Fibroblast of lung (primary cell): ENCODE measurements at regions not wholly inside any gene's neighbourhood (a gene's known extent, or its start where the extent isn't known, plus 50 kb on each side); places are given as distances from the start of the nearest gene placed in this dataset.

Experiments used
- DNase-seq, 2 donors: peaks; one replicate each; pipeline versions ENCODE4 v3.0.0 to v3.0.0-alpha.2; 2010; ENCODE audit warnings: low read depth in 2 of 2
- H2AFZ ChIP-seq: 2 replicates; pipeline ENCODE4 v1.5.1; 2012; ENCODE audit warnings: low read length, control low read depth, inconsistent platforms
- H3K27ac ChIP-seq: 2 replicates; pipeline ENCODE4 v1.5.1; 2011; ENCODE audit warnings: low read length, control low read depth; ENCODE audit not compliant: insufficient read depth
- H3K27me3 ChIP-seq: 2 replicates; pipeline ENCODE4 v1.5.1; 2011; ENCODE audit warnings: mild to moderate bottlenecking, low read length; ENCODE audit not compliant: control insufficient read depth, insufficient read depth
- H3K36me3 ChIP-seq: 2 replicates; pipeline ENCODE4 v1.5.1; 2011; ENCODE audit warnings: low read length; ENCODE audit not compliant: control insufficient read depth, insufficient read depth
- H3K4me1 ChIP-seq: 2 replicates; pipeline ENCODE4 v1.5.1; 2011; ENCODE audit warnings: low read length; ENCODE audit not compliant: control insufficient read depth, insufficient read depth; ENCODE audit errors: extremely low read depth
- H3K4me2 ChIP-seq: 2 replicates; pipeline ENCODE4 v1.5.1; 2011; ENCODE audit warnings: low read length, control low read depth; ENCODE audit not compliant: insufficient read depth; ENCODE audit errors: extremely low read depth
- H3K4me3 ChIP-seq, 4 experiments: fragments of 200-600 bp in 1 of 4; sonication (generic) in 1 of 4; replicated peaks in 1 of 4; 2 replicates each; pipeline ENCODE4 v1.5.1; 2011 to 2016; ENCODE audit warnings: low read length in 4 of 4, low read depth in 3 of 4, mild to moderate bottlenecking in 3 of 4, control low read depth in 2 of 4, inconsistent platforms in 1 of 4, mixed read lengths in 1 of 4; ENCODE audit not compliant: insufficient read depth in 1 of 4; ENCODE audit errors: control extremely low read depth in 1 of 4
- H3K79me2 ChIP-seq: 2 replicates; pipeline ENCODE4 v1.5.1; 2012; ENCODE audit warnings: mild to moderate bottlenecking, low read length, inconsistent platforms; ENCODE audit not compliant: control insufficient read depth, insufficient read depth
- H3K9ac ChIP-seq: 2 replicates; pipeline ENCODE4 v1.5.1; 2011; ENCODE audit warnings: mild to moderate bottlenecking, low read length, control low read depth; ENCODE audit not compliant: insufficient read depth
- H3K9me3 ChIP-seq: 2 replicates; pipeline ENCODE4 v1.5.1; 2012; ENCODE audit warnings: low read depth, low read length; ENCODE audit not compliant: control insufficient read depth, insufficient read depth
- H4K20me1 ChIP-seq: 2 replicates; pipeline ENCODE4 v1.5.1; 2011; ENCODE audit warnings: low read length; ENCODE audit not compliant: control insufficient read depth, insufficient read depth; ENCODE audit errors: extremely low read depth
- EZH2 ChIP-seq: IDR thresholded peaks from 2 replicates; pipeline ENCODE4 v1.5.1; 2012; ENCODE audit warnings: low read length, control low read depth, mild to moderate bottlenecking; ENCODE audit errors: missing control alignments
- TF ChIP-seq, protein P1 (sequence below), 2 donors: IDR thresholded peaks in 1 of 2; conservative IDR thresholded peaks in 1 of 2; 1 replicate in 1 of 2; 2 replicates in 1 of 2; pipeline ENCODE4 v1.5.1; 2011 to 2012; ENCODE audit warnings: low read length in 2 of 2, control low read depth in 1 of 2, inconsistent platforms in 1 of 2, low read depth in 1 of 2, mild to moderate bottlenecking in 1 of 2

DNA sequence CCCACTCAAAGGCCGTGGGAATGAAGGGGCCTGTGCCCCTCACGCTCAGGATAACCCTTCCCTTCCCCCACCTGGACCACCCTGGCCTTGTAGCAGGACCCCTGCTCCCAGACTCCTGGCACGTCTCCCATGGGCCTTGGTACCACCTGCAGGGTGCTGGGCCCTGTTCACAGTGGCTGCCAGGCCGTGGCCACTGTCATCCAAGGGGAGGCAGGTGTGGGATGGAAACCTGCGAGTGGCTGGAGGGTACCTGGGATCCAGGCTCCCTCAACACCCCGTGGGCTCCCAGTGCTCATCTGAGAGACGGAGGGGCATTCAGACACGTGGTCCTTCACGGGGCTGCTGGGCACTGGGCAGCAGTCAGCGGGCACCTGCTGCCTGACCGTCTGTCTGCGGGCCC lies 75.6 kb upstream of the CIBAR2 start:
- Histone ChIP-seq H2AFZ (no peak overlapping the region), H3K79me2 (peaks cover 24% of the 10 kb centered on the region), H3K9ac (no peak overlapping the region), H3K4me3 (no peak overlapping the region), H3K9me3 (no peaks in the 10 kb centered on the region), H3K4me2 (no peak overlapping the region), H3K4me1 (peaks cover 3% of the 10 kb centered on the region), H3K27ac (no peak overlapping the region), H4K20me1 (no peaks in the 10 kb centered on the region), H3K27me3 (no peaks in the 10 kb centered on the region), H3K36me3 (peaks cover 9% of the 10 kb centered on the region)
- DNase-seq = no peak
- no peak for TF ChIP-seq EZH2
- TF ChIP-seq, protein P1, sequence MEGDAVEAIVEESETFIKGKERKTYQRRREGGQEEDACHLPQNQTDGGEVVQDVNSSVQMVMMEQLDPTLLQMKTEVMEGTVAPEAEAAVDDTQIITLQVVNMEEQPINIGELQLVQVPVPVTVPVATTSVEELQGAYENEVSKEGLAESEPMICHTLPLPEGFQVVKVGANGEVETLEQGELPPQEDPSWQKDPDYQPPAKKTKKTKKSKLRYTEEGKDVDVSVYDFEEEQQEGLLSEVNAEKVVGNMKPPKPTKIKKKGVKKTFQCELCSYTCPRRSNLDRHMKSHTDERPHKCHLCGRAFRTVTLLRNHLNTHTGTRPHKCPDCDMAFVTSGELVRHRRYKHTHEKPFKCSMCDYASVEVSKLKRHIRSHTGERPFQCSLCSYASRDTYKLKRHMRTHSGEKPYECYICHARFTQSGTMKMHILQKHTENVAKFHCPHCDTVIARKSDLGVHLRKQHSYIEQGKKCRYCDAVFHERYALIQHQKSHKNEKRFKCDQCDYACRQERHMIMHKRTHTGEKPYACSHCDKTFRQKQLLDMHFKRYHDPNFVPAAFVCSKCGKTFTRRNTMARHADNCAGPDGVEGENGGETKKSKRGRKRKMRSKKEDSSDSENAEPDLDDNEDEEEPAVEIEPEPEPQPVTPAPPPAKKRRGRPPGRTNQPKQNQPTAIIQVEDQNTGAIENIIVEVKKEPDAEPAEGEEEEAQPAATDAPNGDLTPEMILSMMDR (conservative IDR thresholded peaks at IDR 0.05 in 1 of 2, IDR thresholded peaks at IDR 0.05 in 1 of 2; ENCODE audit: low read depth in 1 of 2, low read length in 2 of 2) = no peak

DNA sequence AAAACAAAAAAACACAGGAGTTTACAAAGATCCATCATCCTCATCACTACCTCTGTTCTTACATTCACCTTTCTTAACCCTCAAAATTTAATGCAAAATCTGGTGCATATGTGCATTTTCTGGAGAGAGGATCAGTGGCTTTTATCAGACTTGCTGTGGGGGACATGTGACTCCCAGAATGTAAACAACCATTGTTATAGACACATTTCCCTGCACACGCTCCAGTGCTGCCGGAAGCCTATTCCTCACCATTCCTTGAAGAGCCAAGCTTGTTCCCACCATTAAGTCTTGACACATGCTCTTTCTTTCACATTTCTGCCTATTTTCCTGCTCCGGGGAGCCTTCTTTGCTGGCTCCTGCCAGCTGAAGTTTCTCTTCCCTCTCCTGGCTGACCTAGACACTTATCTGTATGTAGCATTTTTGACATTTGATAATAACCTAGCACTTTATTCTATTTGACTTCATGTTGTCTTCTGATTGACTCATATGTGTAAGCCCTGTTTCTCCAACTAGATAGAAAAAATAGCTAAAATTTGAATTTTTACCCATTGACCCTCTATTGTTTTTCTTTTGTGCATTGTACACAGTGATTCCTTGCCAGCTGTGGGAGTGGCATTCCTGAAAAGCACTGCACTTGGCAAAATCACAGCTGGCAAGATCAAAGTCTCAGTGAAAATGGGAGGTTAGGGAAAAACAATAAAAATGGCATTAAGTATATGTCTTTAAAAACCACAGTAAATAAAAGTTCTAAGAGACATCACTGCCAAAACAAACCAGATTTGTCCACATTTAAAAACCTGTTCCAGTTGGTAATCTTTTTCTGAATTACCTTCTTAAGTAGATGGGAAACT lies 76.8 kb upstream of the CIBAR2 start:
- Histone ChIP-seq H3K27ac (no peak overlapping the region), H4K20me1 (no peaks in the 10 kb centered on the region), H3K9ac (no peak overlapping the region), H3K36me3 (peaks cover 5% of the 10 kb centered on the region), H3K9me3 (no peaks in the 10 kb centered on the region), H3K27me3 (no peaks in the 10 kb centered on the region), H2AFZ (no peak overlapping the region), H3K79me2 (peaks cover 24% of the 10 kb centered on the region), H3K4me3 (no peak overlapping the region), H3K4me1 (peaks cover 3% of the 10 kb centered on the region), H3K4me2 (no peak overlapping the region)
- TF ChIP-seq, protein P1 (conservative IDR thresholded peaks at IDR 0.05 in 1 of 2, IDR thresholded peaks at IDR 0.05 in 1 of 2; ENCODE audit: low read depth in 1 of 2, low read length in 2 of 2) = no peak
- TF ChIP-seq EZH2 = no peak
- no peak for DNase-seq

DNA sequence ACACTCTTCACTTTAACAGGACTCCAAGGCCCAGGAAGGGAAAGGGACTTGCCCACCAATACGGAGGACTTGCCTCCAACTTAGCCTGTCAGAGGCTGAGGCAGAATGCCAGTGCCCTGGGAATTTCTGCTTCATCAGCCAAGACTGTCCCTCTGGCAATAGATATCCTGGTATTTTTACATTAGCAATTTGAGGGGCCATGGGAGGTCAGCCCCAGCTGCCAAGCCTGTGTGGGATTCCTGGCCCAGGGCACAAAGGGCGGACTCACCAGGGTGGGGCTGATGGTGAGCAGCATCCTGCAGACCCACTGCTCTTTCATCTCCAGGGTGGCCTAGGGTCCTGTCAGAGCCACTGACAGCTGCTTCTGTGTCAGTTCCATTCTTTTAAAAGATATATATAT lies 78.3 kb upstream of the CIBAR2 start:
- TF ChIP-seq, protein P1 (conservative IDR thresholded peaks at IDR 0.05 in 1 of 2, IDR thresholded peaks at IDR 0.05 in 1 of 2; ENCODE audit: low read depth in 1 of 2, low read length in 2 of 2) = no peak
- TF ChIP-seq EZH2 = no peak
- H4K20me1 ChIP-seq = no peaks in the 10 kb centered on the region
- DNase-seq = no peak
- H3K4me1 ChIP-seq = peaks cover 3% of the 10 kb centered on the region
- no peak overlapping the region for H3K27ac ChIP-seq
- no peak overlapping the region for H3K4me2 ChIP-seq
- no peaks in the 10 kb centered on the region for H3K27me3 ChIP-seq
- no peak overlapping the region for H2AFZ ChIP-seq
- H3K79me2 ChIP-seq = peaks cover 26% of the 10 kb centered on the region
- H3K4me3 ChIP-seq = no peak overlapping the region
- H3K9me3 ChIP-seq = no peaks in the 10 kb centered on the region
- peaks cover 2% of the 10 kb centered on the region for H3K36me3 ChIP-seq
- H3K9ac ChIP-seq = no peak overlapping the region
